Heart left ventricle (tissue), 13 donors: ENCODE measurements at regions not wholly inside any gene's neighbourhood (a gene's known extent, or its start where the extent isn't known, plus 50 kb on each side); places are given as distances from the start of the nearest gene placed in this dataset.

Experiments
- CTCF ChIP-seq, 12 donors: fragments of 200-600 bp; sonication (generic) in 4 of 12; IDR thresholded peaks; one replicate each; pipeline versions ENCODE4 v1.5.0 to v1.8.0; 2018 to 2022; ENCODE audit warnings: antibody characterized with exemption in 12 of 12, mild to moderate bottlenecking in 5 of 12
- POLR2A ChIP-seq, 2 donors: fragments of 450-650 bp; IDR thresholded peaks; one replicate each; pipeline ENCODE4 v1.6.1; 2017; ENCODE audit warnings: antibody characterized with exemption in 2 of 2, mild to moderate bottlenecking in 2 of 2, moderate library complexity in 2 of 2
- donor health status: ischemic (EF 13 %, LVEDD 7.1; RV severe dilation, severe dysfunction).
- donor health status: DM: no; HTN: yes; CAD: no.
- donor health status: DM: no; HTN: no; CAD: no.
- donor health status: ischemic (EF 25% LVEDD 6.9; RV normal size, moderate dysfunction).
- donor health status: ischemic (EF 25% LVEDD 5.7; RV mildly dilated, moderate dysfunction).
- donor health status: ischemic (EF 35%, LVEDD 5.7; RV mildly dilated, moderate dysfunction).
- donor health status: nonischemic (EF 11% LVEDD 7.7; RV severe dilation, severe dysfunction).
- donor health status: DM: yes; HTN: yes; CAD: no.
- donor health status: PGD.
- donor health status: ischemic (EF 29% LVEDD 5.4; RV normal size, mild dysfunction).
- donor health status: nonischemic (EF 23%, LVEDD 6.1; RV moderate dilation, normal function).

- TF ChIP-seq CTCF (IDR thresholded peaks at IDR 0.05) = no peak
- no peak for TF ChIP-seq POLR2A (IDR thresholded peaks at IDR 0.05)
These were observed 219.8 kb downstream of the SH3BP4 start for GRCh38 chr2:235171550-235172031.
